A549 (cell line): ENCODE measurements at regions not wholly inside any gene's neighbourhood (a gene's known extent, or its start where the extent isn't known, plus 50 kb on each side); places are given as distances from the start of the nearest gene placed in this dataset.

Experiments used
- CEBPB ChIP-seq, 2 experiments: fragments of >200 bp in 1 of 2; sonication (Bioruptor Twin) in 1 of 2; formaldehyde crosslinking in 1 of 2; IDR thresholded peaks; 2 replicates each; pipeline ENCODE4 v1.6.1; 2012 to 2016
- CTCF ChIP-seq: fragments of >200 bp; sonication (Bioruptor Twin); formaldehyde crosslinking; IDR thresholded peaks from 3 replicates; pipeline ENCODE4 v1.5.1; 2016
- HOXB13 ChIP-seq: fragments of 250-450 bp; sonication (Bioruptor Pico); IDR thresholded peaks from 2 replicates; pipeline ENCODE4 v1.5.0; 2020; ENCODE audit warnings: low read depth, mild to moderate bottlenecking, moderate library complexity
- HOXB5 ChIP-seq: fragments of 250-450 bp; sonication (Bioruptor Pico); IDR thresholded peaks from 2 replicates; pipeline ENCODE4 v1.5.0; 2020; ENCODE audit warnings: mild to moderate bottlenecking, moderate library complexity
- KDM1A ChIP-seq: fragments of 200-600 bp; sonication (generic); IDR thresholded peaks from 2 replicates; pipeline ENCODE4 v1.6.1; 2016; ENCODE audit warnings: low read depth, mild to moderate bottlenecking
- NFE2L2 ChIP-seq: fragments of 150-350 bp; conservative IDR thresholded peaks from 2 replicates; pipeline ENCODE4 v1.6.1; 2014; ENCODE audit warnings: low read length
- NR3C1 ChIP-seq: fragments of >200 bp; sonication (Bioruptor Twin); formaldehyde crosslinking; IDR thresholded peaks from 3 replicates; pipeline ENCODE4 v1.6.1; 2017
- POLR2A ChIP-seq: IDR thresholded peaks from 2 replicates; pipeline ENCODE4 v1.6.1; 2012; ENCODE audit warnings: mild to moderate bottlenecking, low read length
- POLR2AphosphoS2 ChIP-seq: conservative IDR thresholded peaks from 2 replicates; pipeline ENCODE4 v1.6.1; 2012; ENCODE audit warnings: low read length, improper control_type of control experiment, inconsistent platforms
- REST ChIP-seq: fragments of 200-600 bp; sonication (generic); IDR thresholded peaks from 2 replicates; pipeline ENCODE4 v1.6.1; 2016; ENCODE audit warnings: antibody characterized with exemption, mild to moderate bottlenecking, moderate library complexity
- USF2 ChIP-seq: fragments of 450-650 bp; IDR thresholded peaks from 2 replicates; pipeline ENCODE4 v1.6.1; 2014; ENCODE audit warnings: antibody characterized with exemption
- ZFP36 ChIP-seq: fragments of 450-650 bp; IDR thresholded peaks from 2 replicates; pipeline ENCODE4 v1.6.1; 2014; ENCODE audit warnings: borderline replicate concordance; ENCODE audit not compliant: partially characterized antibody

DNA sequence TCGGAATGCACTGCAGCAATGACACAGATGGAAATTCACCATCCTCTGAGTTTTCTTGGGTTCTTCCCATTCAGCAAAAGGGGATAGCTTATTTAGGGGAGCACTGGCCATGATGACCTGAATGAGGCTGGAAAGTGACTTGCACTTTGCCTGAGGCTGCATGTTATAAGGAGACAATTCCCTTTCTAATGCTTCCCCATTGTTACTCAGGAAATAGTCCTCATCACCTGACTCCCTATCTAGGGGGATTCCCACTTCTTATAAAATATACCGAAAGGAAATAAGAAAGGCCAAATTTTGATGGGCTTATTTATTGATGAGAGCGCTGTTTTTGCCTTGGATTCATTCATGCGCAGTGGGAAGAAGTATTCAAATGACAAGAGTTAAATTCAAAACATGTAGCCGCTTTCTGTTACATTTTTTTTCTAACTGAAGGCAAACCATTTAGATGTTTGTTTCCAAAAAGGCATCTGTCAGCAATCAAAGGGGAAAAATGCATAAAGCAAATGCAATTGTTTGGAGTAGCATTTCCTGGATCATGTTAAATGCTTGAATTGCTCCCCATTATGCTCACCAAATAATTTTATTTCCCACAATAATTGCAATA, 220.3 kb upstream of the NFIA start:
- no peak for TF ChIP-seq ZFP36
- no peak for TF ChIP-seq POLR2A
- TF ChIP-seq CTCF, result no peak
- no peak for TF ChIP-seq REST
- no peak for TF ChIP-seq HOXB5 (CRISPR knock-in tag)
- no peak for TF ChIP-seq HOXB13
- TF ChIP-seq CEBPB (IDR thresholded peaks at IDR 0.05), result no peak
- TF ChIP-seq USF2, result no peak
- no peak for TF ChIP-seq POLR2AphosphoS2
- no peak for TF ChIP-seq NFE2L2
- TF ChIP-seq KDM1A, result no peak
- TF ChIP-seq NR3C1, result no peak
